HG03378 (cell line): ENCODE measurements at regions not wholly inside any gene's neighbourhood (a gene's known extent, or its start where the extent isn't known, plus 50 kb on each side); places are given as distances from the start of the nearest gene placed in this dataset.
"Not testable (repeated sequence)": the region's sequence is repeated elsewhere in the genome, so short reads cannot be mapped to it uniquely, and the experiment has no call there.

Source experiments
- ATAC-seq: cut with Tn5 transposase; IDR thresholded peaks from one replicate; pipeline ENCODE4 v1.9.1; 2021; ENCODE audit warnings: mild to moderate bottlenecking, moderate library complexity; ENCODE audit not compliant: unreplicated experiment

DNA sequence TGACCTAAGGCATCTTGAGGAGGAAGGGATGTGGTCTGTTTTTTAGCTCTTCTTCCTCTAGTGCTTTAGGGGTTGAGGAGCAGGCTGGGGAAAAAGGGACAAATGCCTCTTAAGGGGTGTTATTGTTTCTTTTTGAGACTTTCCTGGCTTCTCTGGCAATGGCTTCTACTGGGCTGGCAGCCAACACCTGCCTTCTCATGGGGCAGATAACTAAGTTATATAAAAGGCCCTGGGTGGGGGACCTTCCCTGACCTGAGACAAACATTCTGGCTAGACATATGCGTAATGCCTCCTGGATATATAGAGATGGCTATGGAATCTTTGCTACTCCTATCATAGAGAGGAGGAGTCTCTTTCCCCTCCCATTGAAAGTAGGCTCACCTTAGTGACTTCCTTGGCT, 179.2 kb upstream of the PROK2 start:
- no peak for ATAC-seq

GRCh38 chr3:71962561-71963240, 177.8 kb upstream of the PROK2 start:
- ATAC-seq, result no peak

DNA sequence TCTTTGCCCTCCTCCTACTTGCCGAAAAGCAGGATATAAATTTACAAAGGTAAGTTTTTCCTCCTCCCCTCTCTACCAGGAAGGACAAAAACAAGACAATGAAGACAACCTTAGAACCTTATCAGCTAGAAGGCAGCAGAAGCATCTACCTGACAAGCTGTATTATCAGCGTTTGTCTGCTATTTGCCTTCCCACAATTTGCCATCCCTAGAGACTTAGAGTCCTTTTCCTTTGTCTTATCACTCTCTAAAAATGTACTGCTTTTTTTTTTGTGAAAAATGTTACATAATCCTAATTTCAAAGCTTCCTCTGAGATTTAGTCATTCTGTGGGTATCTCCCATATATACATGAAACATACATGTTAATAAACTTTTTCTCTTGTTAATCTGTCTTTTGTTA, 176.9 kb upstream of the PROK2 start:
- ATAC-seq, result no peak

GRCh38 chr3:71961378-71961777, 176.4 kb upstream of the PROK2 start:
- ATAC-seq, result no peak

GRCh38 chr3:71958533-71958932, 173.6 kb upstream of the PROK2 start:
- no peak for ATAC-seq

DNA sequence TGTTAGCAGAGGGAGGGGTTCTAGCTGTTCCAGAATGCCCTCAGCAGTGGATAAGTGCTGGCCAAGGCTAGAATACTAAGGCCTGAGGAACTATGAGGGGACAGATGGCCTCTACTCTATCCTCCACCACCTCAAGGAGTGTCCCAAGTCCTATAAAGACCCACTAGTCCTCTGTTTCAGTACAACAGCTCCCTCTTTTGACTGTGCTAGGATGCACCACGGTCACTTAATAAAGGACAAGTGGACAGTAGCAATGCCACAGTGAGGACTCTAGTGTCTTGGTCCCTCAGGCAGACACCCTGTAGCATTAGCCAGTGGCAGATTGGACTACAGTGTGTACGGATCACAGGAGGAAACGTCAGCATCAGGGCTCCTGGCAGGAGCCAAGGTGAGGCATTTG, 171.8 kb upstream of the PROK2 start:
- ATAC-seq, result no peak

DNA sequence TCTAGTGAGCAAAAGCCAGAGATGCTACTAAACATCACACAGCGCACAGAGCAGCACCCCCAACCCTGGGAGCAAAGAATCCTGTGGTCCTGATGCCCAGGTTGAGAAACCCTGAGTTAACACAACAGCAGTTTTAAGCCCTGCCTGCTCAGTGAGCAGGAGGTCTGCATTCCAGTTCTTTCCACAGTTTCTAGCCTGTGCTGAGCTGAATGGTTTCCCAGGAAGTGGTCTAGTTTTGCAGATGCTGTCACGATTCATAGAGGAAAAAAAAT, 171.1 kb upstream of the PROK2 start:
- ATAC-seq, result no peak

- ATAC-seq, result no peak
Measured at GRCh38 chr3:71955240-71956068, 170.5 kb upstream of the PROK2 start.

DNA sequence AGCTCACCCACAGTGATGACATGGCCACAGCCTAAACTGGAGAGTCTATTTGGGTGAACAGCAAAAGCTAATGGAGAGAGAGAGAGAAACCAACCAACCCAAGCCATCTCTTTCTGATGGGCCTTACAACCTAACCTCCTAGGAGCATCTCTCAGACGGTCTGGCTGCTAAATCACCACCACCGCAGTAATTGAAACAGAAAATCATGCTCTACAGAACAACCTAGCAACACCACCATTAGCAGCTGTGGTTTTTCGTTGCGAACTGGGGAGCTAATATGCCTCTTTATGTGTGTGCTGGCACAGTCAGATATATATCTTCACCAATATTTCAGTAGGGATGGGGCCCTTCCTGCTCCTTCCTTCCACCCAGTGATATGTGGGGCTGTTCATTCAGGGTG, 166.9 kb upstream of the PROK2 start:
- ATAC-seq, result no peak

DNA sequence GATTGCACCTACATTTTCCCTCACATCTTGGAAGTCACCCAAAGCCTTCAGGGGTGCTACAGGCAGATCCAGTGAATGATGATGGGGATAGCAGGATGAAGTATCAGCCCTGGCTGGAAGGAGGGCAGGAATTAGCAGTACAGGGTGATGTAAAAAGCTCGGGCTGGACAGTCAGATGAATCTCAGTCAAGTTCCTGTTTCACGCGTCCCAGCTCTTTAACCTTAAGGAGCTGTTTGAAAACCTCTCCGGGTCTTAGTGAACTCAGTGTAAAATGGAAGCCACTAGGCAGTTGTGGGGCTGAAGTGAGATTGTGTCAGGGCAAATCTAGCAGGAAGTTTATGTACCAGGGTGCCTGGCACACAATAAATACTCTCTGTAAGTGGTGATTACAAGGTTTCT, 166.4 kb upstream of the PROK2 start:
- ATAC-seq, result no peak

DNA sequence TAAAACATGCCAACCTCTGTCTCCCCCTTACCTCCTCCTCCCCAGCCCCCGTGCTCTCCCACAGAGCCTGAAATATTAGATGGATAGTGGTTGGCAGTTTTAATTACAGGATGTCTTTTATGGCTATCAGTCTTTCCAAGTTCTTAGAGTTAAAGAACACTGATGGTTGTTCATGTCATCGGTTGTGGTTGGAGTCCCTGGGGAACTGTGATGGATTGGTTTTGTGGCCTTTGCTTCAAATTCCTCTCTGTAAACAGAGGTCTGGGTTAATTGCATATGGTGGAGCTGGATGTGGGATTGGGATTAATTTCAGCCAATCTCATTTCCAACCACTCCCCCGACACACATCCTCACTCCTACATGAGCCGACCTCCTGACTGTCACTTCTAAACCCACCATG, 164.5 kb upstream of the PROK2 start:
- ATAC-seq, result no peak

- ATAC-seq, result no peak
Measured at GRCh38 chr3:71944482-71945065, 159.6 kb upstream of the PROK2 start.

GRCh38 chr3:71942432-71943187, 157.7 kb upstream of the PROK2 start:
- ATAC-seq, result no peak

- ATAC-seq, result no peak
Measured at GRCh38 chr3:71940486-71940885, 155.5 kb upstream of the PROK2 start.

- not testable (repeated sequence) for ATAC-seq
Measured at GRCh38 chr3:71938081-71938480, 153.1 kb upstream of the PROK2 start.

DNA sequence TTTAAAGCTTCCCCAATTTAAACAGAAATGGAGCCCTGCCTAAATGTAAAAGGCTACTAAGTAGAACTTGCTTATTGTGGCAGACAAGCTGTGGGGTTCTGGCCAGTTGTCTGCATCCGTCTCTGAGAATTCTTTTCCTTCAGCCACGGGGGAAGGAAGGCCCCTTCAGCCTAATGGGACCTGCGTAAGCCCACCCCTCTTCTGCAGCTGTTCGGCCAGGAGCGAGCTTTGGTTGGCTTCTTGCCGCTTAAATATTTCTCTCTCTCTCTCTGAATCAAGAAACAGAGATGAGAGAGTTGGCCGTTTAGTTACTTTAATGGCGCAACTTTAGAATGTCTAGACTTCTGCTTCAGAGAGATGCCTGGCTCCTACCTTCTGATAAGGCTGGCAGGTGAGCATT, 151.7 kb upstream of the PROK2 start:
- ATAC-seq, result no peak

DNA sequence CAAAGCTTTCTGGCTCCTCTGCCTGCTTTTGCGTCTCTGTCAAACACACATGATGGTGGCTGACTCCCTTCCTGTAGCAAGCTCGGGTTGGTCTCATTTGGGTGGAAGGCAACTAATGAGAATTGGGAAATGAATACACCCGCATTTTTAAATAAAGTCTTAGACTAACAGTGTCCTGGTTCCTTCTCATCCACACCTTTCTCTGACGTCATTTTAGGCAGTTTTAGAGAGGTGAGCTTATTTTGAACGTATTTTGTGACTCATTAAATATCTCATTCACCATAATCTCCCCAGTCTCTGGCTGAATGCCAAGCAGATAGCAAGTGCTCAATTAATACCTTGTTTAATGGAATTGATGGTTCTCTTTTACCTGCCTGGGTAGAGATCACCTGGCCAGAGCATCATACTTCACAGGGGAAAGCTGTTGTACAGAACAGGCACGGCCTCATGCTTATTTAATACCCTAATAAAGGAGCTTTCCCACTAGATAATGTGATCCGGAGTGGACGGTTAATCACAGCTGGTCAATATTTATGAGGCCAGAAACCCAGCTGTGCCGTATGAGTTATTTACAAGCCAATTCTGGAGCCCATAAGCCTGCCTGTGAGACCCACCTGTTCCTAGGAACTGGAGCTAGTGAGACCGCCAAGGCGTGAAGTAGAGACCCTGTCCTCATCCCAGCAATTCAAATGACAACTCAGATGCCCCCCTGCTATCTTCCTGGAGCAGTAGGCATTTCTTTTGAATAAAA, 149.7 kb upstream of the PROK2 start:
- ATAC-seq, result no peak

GRCh38 chr3:71931922-71932321, 147.0 kb upstream of the PROK2 start:
- no peak for ATAC-seq

GRCh38 chr3:71930056-71930991, 145.4 kb upstream of the PROK2 start:
- ATAC-seq, result peak; percentile 46

GRCh38 chr3:71928212-71928611, 143.3 kb upstream of the PROK2 start:
- ATAC-seq, result no peak
